ENCODE measurements at regions not wholly inside any gene's neighbourhood (a gene's known extent, or its start where the extent isn't known, plus 50 kb on each side); places are given as distances from the start of the nearest gene placed in this dataset.

DNA sequence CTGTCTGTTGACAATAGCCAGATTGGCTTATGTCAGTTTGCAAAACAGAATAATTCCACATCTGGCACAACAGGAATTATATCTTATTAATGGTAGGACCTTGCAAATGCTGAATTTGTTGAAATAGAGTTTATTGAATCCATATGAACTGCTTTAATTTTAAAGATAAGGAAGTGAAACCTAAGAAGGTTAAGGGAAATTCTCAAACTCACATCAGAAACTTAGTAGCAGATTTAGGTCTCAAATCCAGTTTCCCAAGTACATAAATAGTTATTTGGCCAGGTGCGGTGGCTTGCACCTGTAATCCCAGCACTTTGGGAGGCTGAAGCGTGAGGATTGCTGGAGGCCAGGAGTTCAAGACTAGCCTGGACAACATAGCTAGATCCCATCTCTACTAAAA is 117.1 kb downstream of the HNRNPD start:
- H3K27me3 ChIP-seq = no peaks in the 10 kb centered on the region
- H3K9me3 ChIP-seq = no peaks in the 10 kb centered on the region
- TF ChIP-seq POLR2AphosphoS5 (IDR thresholded peaks at IDR 0.05) = no peak
- TF ChIP-seq, protein P1, sequence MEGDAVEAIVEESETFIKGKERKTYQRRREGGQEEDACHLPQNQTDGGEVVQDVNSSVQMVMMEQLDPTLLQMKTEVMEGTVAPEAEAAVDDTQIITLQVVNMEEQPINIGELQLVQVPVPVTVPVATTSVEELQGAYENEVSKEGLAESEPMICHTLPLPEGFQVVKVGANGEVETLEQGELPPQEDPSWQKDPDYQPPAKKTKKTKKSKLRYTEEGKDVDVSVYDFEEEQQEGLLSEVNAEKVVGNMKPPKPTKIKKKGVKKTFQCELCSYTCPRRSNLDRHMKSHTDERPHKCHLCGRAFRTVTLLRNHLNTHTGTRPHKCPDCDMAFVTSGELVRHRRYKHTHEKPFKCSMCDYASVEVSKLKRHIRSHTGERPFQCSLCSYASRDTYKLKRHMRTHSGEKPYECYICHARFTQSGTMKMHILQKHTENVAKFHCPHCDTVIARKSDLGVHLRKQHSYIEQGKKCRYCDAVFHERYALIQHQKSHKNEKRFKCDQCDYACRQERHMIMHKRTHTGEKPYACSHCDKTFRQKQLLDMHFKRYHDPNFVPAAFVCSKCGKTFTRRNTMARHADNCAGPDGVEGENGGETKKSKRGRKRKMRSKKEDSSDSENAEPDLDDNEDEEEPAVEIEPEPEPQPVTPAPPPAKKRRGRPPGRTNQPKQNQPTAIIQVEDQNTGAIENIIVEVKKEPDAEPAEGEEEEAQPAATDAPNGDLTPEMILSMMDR (IDR thresholded peaks at IDR 0.05) = no peak
- no peak for TF ChIP-seq POLR2A (IDR thresholded peaks at IDR 0.05)
- TF ChIP-seq EP300 (IDR thresholded peaks at IDR 0.05) = no peak
- no peak for DNase-seq
- 89 to 100% (median 94%) methylated on average over 2 of the region's 2 CpGs for WGBS, 5 donors
- no peak overlapping the region for H3K27ac ChIP-seq
- no peaks in the 10 kb centered on the region for H3K36me3 ChIP-seq
- H3K4me1 ChIP-seq = no peaks in the 10 kb centered on the region
- H3K4me3 ChIP-seq = no peak overlapping the region
- intact Hi-C loops (cut with DNase I; ENCODE audit: low total_unique reads) = no loop called here

DNA sequence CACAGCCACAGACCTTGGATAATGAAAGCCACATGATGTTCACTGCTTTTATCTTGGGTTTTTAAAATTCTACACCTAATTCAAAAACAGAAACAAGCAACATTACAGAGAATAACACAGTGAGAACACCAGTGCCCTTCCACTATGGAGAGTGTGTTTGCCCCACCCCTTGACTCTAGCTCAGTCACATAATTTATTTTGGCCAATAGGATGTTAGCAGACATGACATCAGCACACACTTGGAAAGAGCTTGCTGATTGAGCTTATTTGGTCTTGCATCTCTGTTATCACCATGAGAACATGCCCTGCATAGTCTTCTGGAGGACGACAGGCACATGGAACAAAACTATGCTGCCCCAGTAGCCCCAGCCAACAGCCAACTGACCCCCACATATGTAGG is 118.1 kb downstream of the HNRNPD start:
- Histone ChIP-seq H3K9me3 (no peaks in the 10 kb centered on the region), H3K36me3 (no peaks in the 10 kb centered on the region), H3K27me3 (no peaks in the 10 kb centered on the region), H3K4me1 (no peaks in the 10 kb centered on the region), H3K4me3 (no peak overlapping the region), H3K27ac (no peak overlapping the region)
- intact Hi-C loops (cut with DNase I; ENCODE audit: low total_unique reads) = no loop called here
- WGBS, 5 donors = 0 to 54% (median 40%) methylated on average over 1 of the region's 1 CpG
- TF ChIP-seq, protein P1 (IDR thresholded peaks at IDR 0.05) = no peak
- TF ChIP-seq POLR2AphosphoS5 (IDR thresholded peaks at IDR 0.05) = no peak
- TF ChIP-seq EP300 (IDR thresholded peaks at IDR 0.05) = no peak
- no peak for TF ChIP-seq POLR2A (IDR thresholded peaks at IDR 0.05)
- no peak for DNase-seq

DNA sequence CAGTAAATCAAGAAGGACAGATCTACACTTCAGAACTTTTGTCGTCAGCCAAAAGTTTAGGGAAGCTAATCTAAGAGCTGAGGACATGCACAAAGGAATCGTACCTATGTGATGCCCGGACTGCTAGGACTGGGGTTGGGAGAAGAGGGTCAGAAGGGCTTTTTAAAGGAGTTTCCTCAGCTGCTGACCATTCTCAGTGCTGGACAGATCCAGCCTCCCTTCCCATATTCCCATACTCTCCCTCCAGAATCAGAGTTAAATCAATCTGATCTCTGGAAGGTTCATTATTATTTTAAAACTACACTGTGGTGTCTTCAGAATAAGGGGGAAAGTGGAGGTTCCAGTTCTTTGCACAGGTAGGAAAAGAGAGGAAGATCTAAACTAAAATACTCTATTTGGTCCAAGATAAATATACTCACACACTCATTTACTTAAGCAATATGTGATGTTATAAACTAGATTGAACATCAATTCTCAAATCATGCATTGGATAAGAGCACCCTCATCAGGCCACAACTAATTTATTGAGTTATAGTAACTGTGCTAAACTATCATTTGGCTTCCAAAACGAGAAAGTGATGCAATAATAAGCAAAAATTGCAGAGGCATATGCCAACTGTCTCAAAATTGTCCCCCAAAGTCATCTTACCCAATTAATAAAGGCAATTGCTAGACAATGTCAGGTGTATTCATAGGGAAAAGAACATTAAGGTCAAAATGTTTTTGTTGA is 124.7 kb downstream of the HNRNPD start:
- TF ChIP-seq POLR2AphosphoS5 (IDR thresholded peaks at IDR 0.05) (no peak), POLR2A (IDR thresholded peaks at IDR 0.05) (no peak), EP300 (IDR thresholded peaks at IDR 0.05) (no peak)
- TF ChIP-seq, protein P1 (IDR thresholded peaks at IDR 0.05) = no peak
- no peaks in the 10 kb centered on the region for H3K36me3 ChIP-seq
- 41 to 59% (median 59%) methylated on average over 4 of the region's 4 CpGs for WGBS, 5 donors
- H3K9me3 ChIP-seq = no peaks in the 10 kb centered on the region
- H3K27me3 ChIP-seq = no peaks in the 10 kb centered on the region
- no peak overlapping the region for H3K4me3 ChIP-seq
- DNase-seq = no peak
- H3K27ac ChIP-seq = no peak overlapping the region
- no peaks in the 10 kb centered on the region for H3K4me1 ChIP-seq
- intact Hi-C loops (cut with DNase I; ENCODE audit: low total_unique reads) = no loop called here

DNA sequence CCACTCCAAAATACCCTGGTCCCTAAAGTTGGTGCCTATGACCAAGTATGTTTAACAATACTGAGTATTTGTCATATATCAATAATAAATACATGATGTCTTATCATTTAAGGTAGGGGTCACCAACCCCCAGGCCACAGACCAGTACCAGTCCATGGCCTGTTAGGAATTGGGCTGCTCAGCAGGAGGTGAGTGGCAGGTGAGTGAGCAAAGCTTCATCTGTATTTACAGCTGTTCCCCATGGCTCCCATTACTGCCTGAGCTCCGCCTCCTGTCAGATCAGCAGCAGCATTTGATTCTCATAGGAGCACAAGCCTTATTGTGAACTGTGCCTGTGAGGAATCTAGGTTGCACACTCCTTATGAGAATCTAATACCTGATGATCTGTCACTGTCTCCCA is 126.2 kb downstream of the HNRNPD start:
- Histone ChIP-seq H3K36me3 (no peaks in the 10 kb centered on the region), H3K27ac (no peak overlapping the region), H3K4me1 (no peaks in the 10 kb centered on the region), H3K9me3 (no peaks in the 10 kb centered on the region), H3K27me3 (no peaks in the 10 kb centered on the region), H3K4me3 (no peak overlapping the region)
- 67 to 100% (median 92%) methylated on average over 1 of the region's 1 CpG for WGBS, 5 donors
- TF ChIP-seq POLR2AphosphoS5 (IDR thresholded peaks at IDR 0.05) (no peak), POLR2A (IDR thresholded peaks at IDR 0.05) (no peak)
- TF ChIP-seq, protein P1 (IDR thresholded peaks at IDR 0.05) = no peak
- intact Hi-C loops (cut with DNase I; ENCODE audit: low total_unique reads) = no loop called here
- no peak for DNase-seq
